GM23338 (cell line): ENCODE measurements at regions not wholly inside any gene's neighbourhood (a gene's known extent, or its start where the extent isn't known, plus 50 kb on each side); places are given as distances from the start of the nearest gene placed in this dataset.

Experiments used
- ATAC-seq: fragments of 200-7000 bp; cut with Tn5 transposase; 3 replicates; pipeline ENCODE4 v1.9.1; 2020
- DNase-seq: peaks from one replicate; pipeline ENCODE4 v3.0.0-alpha.2; 2015; ENCODE audit warnings: low spot score
- H2AFZ ChIP-seq: fragments of 200-600 bp; sonication (generic); 2 replicates; pipeline ENCODE4 v1.8.0; 2016; ENCODE audit warnings: antibody characterized with exemption, mild to moderate bottlenecking, moderate library complexity
- H3F3A ChIP-seq: fragments of 200-600 bp; sonication (generic); replicated peaks from 2 replicates; pipeline ENCODE4 v1.8.0; 2017; ENCODE audit warnings: antibody characterized with exemption, mixed run types, low read depth
- H3K27ac ChIP-seq: fragments of 200-600 bp; sonication (generic); 2 replicates; pipeline ENCODE4 v1.6.1; 2016; ENCODE audit warnings: low read depth
- H3K27me3 ChIP-seq: fragments of 200-600 bp; sonication (generic); 2 replicates; pipeline ENCODE4 v1.8.0; 2016; ENCODE audit warnings: mild to moderate bottlenecking, mixed run types, moderate library complexity; ENCODE audit not compliant: insufficient read depth
- H3K36me3 ChIP-seq: fragments of 200-600 bp; sonication (generic); 2 replicates; pipeline ENCODE4 v1.8.0; 2016; ENCODE audit warnings: mild to moderate bottlenecking; ENCODE audit not compliant: insufficient read depth
- H3K4me1 ChIP-seq: fragments of 200-600 bp; sonication (generic); 2 replicates; pipeline ENCODE4 v1.8.0; 2016; ENCODE audit warnings: mild to moderate bottlenecking, moderate library complexity; ENCODE audit not compliant: insufficient read depth
- H3K4me2 ChIP-seq: fragments of 200-600 bp; sonication (generic); 2 replicates; pipeline ENCODE4 v1.7.1; 2017; ENCODE audit warnings: mixed run types
- H3K4me3 ChIP-seq: fragments of 200-600 bp; sonication (generic); 2 replicates; pipeline ENCODE4 v1.6.1; 2016; ENCODE audit warnings: mixed run types
- H3K79me2 ChIP-seq: fragments of 200-600 bp; sonication (generic); replicated peaks from 2 replicates; pipeline ENCODE4 v1.8.0; 2017; ENCODE audit warnings: mild to moderate bottlenecking; ENCODE audit not compliant: insufficient read depth
- H3K9me2 ChIP-seq: fragments of 200-600 bp; sonication (generic); 2 replicates; pipeline ENCODE4 v1.8.0; 2017; ENCODE audit not compliant: insufficient read depth
- H4K20me1 ChIP-seq: fragments of 200-600 bp; sonication (generic); replicated peaks from 2 replicates; pipeline ENCODE4 v1.8.0; 2017; ENCODE audit warnings: mild to moderate bottlenecking; ENCODE audit not compliant: insufficient read depth
- H3K27ac Mint-ChIP-seq: 2 replicates; pipeline ENCODE4 v1.8.0; 2020; ENCODE audit warnings: inconsistent platforms, mild to moderate bottlenecking, moderate library complexity, mixed read lengths
- H3K27me3 Mint-ChIP-seq: 3 replicates; pipeline ENCODE4 v1.8.0; 2022; ENCODE audit warnings: low read depth, mild to moderate bottlenecking, moderate library complexity, mixed read lengths, inconsistent platforms; ENCODE audit not compliant: insufficient read depth, poor library complexity
- H3K36me3 Mint-ChIP-seq: 3 replicates; pipeline ENCODE4 v1.8.0; 2021; ENCODE audit warnings: low read depth, mild to moderate bottlenecking, inconsistent platforms, moderate library complexity, mixed read lengths
- H3K4me1 Mint-ChIP-seq: 3 replicates; pipeline ENCODE4 v1.8.0; 2020; ENCODE audit warnings: mild to moderate bottlenecking, inconsistent platforms, mixed read lengths
- H3K4me3 Mint-ChIP-seq: 3 replicates; pipeline ENCODE4 v1.8.0; 2021; ENCODE audit warnings: moderate library complexity, mild to moderate bottlenecking, inconsistent platforms, mixed read lengths
- H3K9me3 Mint-ChIP-seq: 3 replicates; pipeline ENCODE4 v1.8.0; 2020; ENCODE audit warnings: moderate library complexity, mild to moderate bottlenecking, inconsistent platforms, mixed read lengths
- CREB1 ChIP-seq: fragments of 250-450 bp; sonication (Bioruptor Pico); IDR thresholded peaks from 2 replicates; pipeline ENCODE4 v1.5.0; 2020; ENCODE audit warnings: low read depth, mild to moderate bottlenecking, moderate library complexity
- EZH2 ChIP-seq: fragments of 200-600 bp; sonication (generic); IDR thresholded peaks from one replicate; pipeline ENCODE4 v1.8.0; 2017; ENCODE audit warnings: antibody characterized with exemption, mild to moderate bottlenecking, low read depth; ENCODE audit not compliant: unreplicated experiment
- EZH2phosphoT487 ChIP-seq: fragments of 200-600 bp; sonication (generic); IDR thresholded peaks from one replicate; pipeline ENCODE4 v1.8.1; 2018; ENCODE audit warnings: antibody characterized with exemption; ENCODE audit not compliant: unreplicated experiment
- JUNB ChIP-seq: IDR thresholded peaks from one replicate; pipeline ENCODE4 v1.6.1; 2016; ENCODE audit warnings: antibody characterized with exemption; ENCODE audit not compliant: unreplicated experiment
- NANOG ChIP-seq: IDR thresholded peaks from 2 replicates; pipeline ENCODE4 v1.6.1; 2016; ENCODE audit warnings: antibody characterized with exemption, borderline replicate concordance
- POLR2AphosphoS5 ChIP-seq: IDR thresholded peaks from 2 replicates; pipeline ENCODE4 v1.6.1; 2016; ENCODE audit warnings: antibody characterized with exemption, low read depth
- REST ChIP-seq: IDR thresholded peaks from one replicate; pipeline ENCODE4 v1.6.1; 2018; ENCODE audit warnings: antibody characterized with exemption; ENCODE audit not compliant: unreplicated experiment
- STAT1 ChIP-seq: IDR thresholded peaks from one replicate; pipeline ENCODE4 v1.6.1; 2016; ENCODE audit warnings: antibody characterized with exemption; ENCODE audit not compliant: unreplicated experiment
- ZNF114 ChIP-seq: fragments of 250-450 bp; sonication (Bioruptor Pico); IDR thresholded peaks from 2 replicates; pipeline ENCODE4 v1.5.0; 2020; ENCODE audit warnings: mild to moderate bottlenecking, moderate library complexity
- ZNF331 ChIP-seq: fragments of 250-450 bp; sonication (Bioruptor Pico); IDR thresholded peaks from 2 replicates; pipeline ENCODE4 v1.5.0; 2020; ENCODE audit warnings: low read depth, mild to moderate bottlenecking, moderate library complexity
- TF ChIP-seq, protein P1 (sequence below): fragments of 250-450 bp; sonication (Bioruptor Pico); IDR thresholded peaks from 2 replicates; pipeline ENCODE4 v1.5.0; 2020; ENCODE audit warnings: mild to moderate bottlenecking, moderate library complexity
- TF ChIP-seq, protein P2 (sequence below), 2 experiments: fragments of 200-600 bp in 1 of 2; sonication (generic) in 1 of 2; conservative IDR thresholded peaks; 2 replicates each; pipeline versions ENCODE4 v1.5.1 to v1.6.1; 2016 to 2017; ENCODE audit warnings: antibody characterized with exemption in 2 of 2, low read depth in 2 of 2, mild to moderate bottlenecking in 2 of 2, moderate library complexity in 1 of 2
- TF ChIP-seq, protein P3 (sequence below): IDR thresholded peaks from 2 replicates; pipeline ENCODE4 v1.6.1; 2016; ENCODE audit warnings: antibody characterized with exemption

DNA sequence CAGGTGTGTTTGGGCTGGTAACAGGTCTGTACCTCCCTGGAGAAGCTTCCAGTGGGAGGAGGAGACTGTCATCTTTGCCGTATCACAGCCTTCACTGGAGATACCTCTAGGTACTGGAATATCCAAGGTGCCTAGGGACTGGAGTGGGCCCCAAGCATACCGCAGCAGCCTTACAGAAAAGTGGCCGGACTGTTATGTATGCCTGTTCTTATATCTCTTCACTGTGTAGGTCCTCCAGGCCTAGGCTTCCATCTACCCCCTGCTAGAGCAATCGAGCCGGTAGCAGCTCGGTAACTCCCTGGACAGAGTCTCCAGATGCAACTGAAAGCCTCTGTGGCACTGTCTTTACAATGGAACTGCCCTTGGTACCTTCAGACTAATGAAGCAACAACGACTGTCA, 277.4 kb upstream of the GRIA3 start (continued):
- TF ChIP-seq, protein P1, sequence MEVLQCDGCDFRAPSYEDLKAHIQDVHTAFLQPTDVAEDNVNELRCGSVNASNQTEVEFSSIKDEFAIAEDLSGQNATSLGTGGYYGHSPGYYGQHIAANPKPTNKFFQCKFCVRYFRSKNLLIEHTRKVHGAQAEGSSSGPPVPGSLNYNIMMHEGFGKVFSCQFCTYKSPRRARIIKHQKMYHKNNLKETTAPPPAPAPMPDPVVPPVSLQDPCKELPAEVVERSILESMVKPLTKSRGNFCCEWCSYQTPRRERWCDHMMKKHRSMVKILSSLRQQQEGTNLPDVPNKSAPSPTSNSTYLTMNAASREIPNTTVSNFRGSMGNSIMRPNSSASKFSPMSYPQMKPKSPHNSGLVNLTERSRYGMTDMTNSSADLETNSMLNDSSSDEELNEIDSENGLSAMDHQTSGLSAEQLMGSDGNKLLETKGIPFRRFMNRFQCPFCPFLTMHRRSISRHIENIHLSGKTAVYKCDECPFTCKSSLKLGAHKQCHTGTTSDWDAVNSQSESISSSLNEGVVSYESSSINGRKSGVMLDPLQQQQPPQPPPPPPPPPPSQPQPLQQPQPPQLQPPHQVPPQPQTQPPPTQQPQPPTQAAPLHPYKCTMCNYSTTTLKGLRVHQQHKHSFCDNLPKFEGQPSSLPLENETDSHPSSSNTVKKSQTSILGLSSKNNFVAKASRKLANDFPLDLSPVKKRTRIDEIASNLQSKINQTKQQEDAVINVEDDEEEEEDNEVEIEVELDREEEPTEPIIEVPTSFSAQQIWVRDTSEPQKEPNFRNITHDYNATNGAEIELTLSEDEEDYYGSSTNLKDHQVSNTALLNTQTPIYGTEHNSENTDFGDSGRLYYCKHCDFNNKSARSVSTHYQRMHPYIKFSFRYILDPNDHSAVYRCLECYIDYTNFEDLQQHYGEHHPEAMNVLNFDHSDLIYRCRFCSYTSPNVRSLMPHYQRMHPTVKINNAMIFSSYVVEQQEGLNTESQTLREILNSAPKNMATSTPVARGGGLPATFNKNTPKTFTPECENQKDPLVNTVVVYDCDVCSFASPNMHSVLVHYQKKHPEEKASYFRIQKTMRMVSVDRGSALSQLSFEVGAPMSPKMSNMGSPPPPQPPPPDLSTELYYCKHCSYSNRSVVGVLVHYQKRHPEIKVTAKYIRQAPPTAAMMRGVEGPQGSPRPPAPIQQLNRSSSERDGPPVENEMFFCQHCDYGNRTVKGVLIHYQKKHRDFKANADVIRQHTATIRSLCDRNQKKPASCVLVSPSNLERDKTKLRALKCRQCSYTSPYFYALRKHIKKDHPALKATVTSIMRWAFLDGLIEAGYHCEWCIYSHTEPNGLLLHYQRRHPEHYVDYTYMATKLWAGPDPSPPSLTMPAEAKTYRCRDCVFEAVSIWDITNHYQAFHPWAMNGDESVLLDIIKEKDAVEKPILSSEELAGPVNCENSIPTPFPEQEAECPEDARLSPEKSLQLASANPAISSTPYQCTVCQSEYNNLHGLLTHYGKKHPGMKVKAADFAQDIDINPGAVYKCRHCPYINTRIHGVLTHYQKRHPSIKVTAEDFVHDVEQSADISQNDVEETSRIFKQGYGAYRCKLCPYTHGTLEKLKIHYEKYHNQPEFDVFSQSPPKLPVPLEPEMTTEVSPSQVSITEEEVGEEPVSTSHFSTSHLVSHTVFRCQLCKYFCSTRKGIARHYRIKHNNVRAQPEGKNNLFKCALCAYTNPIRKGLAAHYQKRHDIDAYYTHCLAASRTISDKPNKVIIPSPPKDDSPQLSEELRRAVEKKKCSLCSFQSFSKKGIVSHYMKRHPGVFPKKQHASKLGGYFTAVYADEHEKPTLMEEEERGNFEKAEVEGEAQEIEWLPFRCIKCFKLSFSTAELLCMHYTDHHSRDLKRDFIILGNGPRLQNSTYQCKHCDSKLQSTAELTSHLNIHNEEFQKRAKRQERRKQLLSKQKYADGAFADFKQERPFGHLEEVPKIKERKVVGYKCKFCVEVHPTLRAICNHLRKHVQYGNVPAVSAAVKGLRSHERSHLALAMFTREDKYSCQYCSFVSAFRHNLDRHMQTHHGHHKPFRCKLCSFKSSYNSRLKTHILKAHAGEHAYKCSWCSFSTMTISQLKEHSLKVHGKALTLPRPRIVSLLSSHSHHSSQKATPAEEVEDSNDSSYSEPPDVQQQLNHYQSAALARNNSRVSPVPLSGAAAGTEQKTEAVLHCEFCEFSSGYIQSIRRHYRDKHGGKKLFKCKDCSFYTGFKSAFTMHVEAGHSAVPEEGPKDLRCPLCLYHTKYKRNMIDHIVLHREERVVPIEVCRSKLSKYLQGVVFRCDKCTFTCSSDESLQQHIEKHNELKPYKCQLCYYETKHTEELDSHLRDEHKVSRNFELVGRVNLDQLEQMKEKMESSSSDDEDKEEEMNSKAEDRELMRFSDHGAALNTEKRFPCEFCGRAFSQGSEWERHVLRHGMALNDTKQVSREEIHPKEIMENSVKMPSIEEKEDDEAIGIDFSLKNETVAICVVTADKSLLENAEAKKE (CRISPR knock-in tag) = no peak
- TF ChIP-seq ZNF114 (CRISPR knock-in tag) (no peak), NANOG (no peak)

DNA sequence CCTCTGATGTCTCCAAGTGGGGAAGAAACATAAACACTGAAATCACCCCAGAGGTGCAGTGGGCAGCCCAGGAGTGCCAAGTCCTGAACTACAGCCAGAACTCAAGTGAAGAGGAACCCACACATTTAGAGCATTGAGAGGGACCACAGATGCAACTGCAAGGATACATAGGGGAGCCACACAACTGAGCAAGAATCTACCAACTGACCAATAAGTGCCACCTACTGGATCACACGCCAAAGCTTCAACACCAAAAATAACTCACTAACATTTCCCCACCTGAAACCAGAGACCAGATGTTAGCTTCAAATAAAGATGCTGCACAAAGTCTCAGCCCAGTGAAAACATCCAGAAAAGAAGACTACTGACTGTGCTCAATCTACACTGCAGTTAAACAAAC, 276.7 kb upstream of the GRIA3 start:
- H3K9me3 Mint-ChIP-seq = peaks cover 13% of the 10 kb centered on the region; the same call in 2 of the 3 replicates
- Histone ChIP-seq H3K4me1 (no peaks in the 10 kb centered on the region), H3K27me3 (no peaks in the 10 kb centered on the region), H3K9me2 (no peaks in the 10 kb centered on the region), H3F3A (no peaks in the 10 kb centered on the region), H3K27ac (no peak overlapping the region), H3K36me3 (no peaks in the 10 kb centered on the region), H3K79me2 (no peaks in the 10 kb centered on the region), H3K4me3 (no peak overlapping the region), H4K20me1 (no peaks in the 10 kb centered on the region), H2AFZ (no peak overlapping the region), H3K4me2 (no peak overlapping the region)
- no peak overlapping the region for H3K4me3 Mint-ChIP-seq
- H3K27me3 Mint-ChIP-seq = peaks cover 4% of the 10 kb centered on the region
- TF ChIP-seq, protein P2, sequence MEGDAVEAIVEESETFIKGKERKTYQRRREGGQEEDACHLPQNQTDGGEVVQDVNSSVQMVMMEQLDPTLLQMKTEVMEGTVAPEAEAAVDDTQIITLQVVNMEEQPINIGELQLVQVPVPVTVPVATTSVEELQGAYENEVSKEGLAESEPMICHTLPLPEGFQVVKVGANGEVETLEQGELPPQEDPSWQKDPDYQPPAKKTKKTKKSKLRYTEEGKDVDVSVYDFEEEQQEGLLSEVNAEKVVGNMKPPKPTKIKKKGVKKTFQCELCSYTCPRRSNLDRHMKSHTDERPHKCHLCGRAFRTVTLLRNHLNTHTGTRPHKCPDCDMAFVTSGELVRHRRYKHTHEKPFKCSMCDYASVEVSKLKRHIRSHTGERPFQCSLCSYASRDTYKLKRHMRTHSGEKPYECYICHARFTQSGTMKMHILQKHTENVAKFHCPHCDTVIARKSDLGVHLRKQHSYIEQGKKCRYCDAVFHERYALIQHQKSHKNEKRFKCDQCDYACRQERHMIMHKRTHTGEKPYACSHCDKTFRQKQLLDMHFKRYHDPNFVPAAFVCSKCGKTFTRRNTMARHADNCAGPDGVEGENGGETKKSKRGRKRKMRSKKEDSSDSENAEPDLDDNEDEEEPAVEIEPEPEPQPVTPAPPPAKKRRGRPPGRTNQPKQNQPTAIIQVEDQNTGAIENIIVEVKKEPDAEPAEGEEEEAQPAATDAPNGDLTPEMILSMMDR (conservative IDR thresholded peaks at IDR 0.05; ENCODE audit: low read depth in 2 of 2) = no peak
- TF ChIP-seq JUNB = no peak
- TF ChIP-seq, protein P3, sequence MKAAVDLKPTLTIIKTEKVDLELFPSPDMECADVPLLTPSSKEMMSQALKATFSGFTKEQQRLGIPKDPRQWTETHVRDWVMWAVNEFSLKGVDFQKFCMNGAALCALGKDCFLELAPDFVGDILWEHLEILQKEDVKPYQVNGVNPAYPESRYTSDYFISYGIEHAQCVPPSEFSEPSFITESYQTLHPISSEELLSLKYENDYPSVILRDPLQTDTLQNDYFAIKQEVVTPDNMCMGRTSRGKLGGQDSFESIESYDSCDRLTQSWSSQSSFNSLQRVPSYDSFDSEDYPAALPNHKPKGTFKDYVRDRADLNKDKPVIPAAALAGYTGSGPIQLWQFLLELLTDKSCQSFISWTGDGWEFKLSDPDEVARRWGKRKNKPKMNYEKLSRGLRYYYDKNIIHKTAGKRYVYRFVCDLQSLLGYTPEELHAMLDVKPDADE = no peak
- no peak for TF ChIP-seq EZH2phosphoT487
- no peak for TF ChIP-seq POLR2AphosphoS5
- no peak for TF ChIP-seq REST
- no peak for TF ChIP-seq STAT1
- TF ChIP-seq EZH2 = no peak
- no peak for TF ChIP-seq CREB1 (CRISPR knock-in tag)
- TF ChIP-seq ZNF114 (CRISPR knock-in tag) = no peak
- TF ChIP-seq NANOG = no peak
- TF ChIP-seq ZNF331 (CRISPR knock-in tag) = no peak
- ATAC-seq = no peak
- no peak overlapping the region for H3K27ac Mint-ChIP-seq
- no peak for DNase-seq
- no peaks in the 10 kb centered on the region for H3K36me3 Mint-ChIP-seq
- no peaks in the 10 kb centered on the region for H3K4me1 Mint-ChIP-seq
